GM21825 (cell line): ENCODE measurements at regions not wholly inside any gene's neighbourhood (a gene's known extent, or its start where the extent isn't known, plus 50 kb on each side); places are given as distances from the start of the nearest gene placed in this dataset.

Experiments
- ATAC-seq: cut with Tn5 transposase; IDR thresholded peaks from one replicate; pipeline ENCODE4 v1.9.1; 2021; ENCODE audit warnings: mild to moderate bottlenecking, moderate library complexity; ENCODE audit not compliant: unreplicated experiment

DNA sequence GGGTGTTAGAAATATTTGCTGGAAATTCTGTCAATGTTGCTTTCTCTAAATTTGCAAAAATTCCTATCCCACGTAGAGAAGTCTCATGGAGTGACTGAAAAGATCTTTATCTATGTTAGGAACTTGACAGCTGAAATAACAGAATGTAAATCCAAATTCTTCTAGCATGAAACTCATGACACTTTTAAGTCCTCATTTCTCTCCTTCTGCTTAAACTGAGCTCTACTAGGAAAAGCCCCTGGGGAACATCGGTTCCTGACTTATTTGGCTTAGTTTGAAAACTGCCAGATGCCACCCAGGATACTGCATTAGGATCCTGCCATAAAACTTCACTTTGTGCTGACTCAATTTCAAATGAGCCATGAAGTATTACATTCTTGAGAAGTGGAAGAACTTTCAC, 426.0 kb downstream of the GALC start:
- no peak for ATAC-seq

GRCh38 chr14:87547536-87547935, 445.4 kb downstream of the GALC start:
- ATAC-seq: no peak

- ATAC-seq: no peak
Observed at GRCh38 chr14:87542288-87542687, 450.7 kb downstream of the GALC start.

DNA sequence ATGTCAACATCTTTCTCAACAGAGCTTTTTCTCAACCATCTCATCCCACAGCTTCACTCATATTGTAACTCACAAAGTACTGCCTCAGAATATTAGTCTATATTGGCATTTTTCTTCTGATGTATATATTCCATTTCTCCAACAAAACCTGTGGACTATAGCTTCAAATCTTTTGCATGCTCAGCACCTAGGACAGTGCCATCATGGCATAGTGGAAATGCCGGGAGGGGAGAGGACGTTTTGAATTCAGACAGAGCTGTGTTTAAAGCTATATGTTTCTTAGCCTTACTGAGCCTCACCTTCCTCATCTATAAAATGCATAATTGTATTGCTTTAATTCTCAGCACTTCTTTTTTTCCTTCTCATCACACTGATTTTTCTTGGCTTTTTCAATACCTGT, 452.6 kb downstream of the GALC start:
- ATAC-seq: no peak

- ATAC-seq: no peak
Observed at GRCh38 chr14:87529081-87529480, 463.9 kb downstream of the GALC start.

GRCh38 chr14:87526731-87527130, 466.3 kb downstream of the GALC start:
- no peak for ATAC-seq

- ATAC-seq: no peak
Observed at GRCh38 chr14:87524011-87524410, 469.0 kb downstream of the GALC start.

GRCh38 chr14:87522575-87522974, 470.4 kb downstream of the GALC start:
- ATAC-seq: no peak

GRCh38 chr14:87508333-87508732, 484.6 kb downstream of the GALC start:
- ATAC-seq: no peak

DNA sequence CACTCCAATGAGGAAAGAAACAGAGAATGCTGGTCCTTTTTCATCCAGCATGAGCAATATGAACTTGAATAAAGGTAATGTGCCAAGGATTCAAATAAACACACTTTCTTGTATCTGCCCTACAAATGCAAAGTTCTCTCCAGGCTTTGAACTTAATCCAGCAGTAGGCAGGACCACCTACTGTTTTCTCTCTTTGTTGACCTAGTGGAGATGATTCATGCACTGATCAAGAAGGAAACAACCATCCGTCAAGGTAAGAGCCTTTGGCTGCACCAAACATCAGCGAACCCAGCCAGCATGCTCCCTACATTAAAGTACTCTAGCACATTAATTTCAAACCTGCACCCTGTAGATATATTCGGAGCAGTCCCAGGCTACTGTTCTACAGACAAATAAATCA, 489.3 kb downstream of the GALC start:
- no peak for ATAC-seq

DNA sequence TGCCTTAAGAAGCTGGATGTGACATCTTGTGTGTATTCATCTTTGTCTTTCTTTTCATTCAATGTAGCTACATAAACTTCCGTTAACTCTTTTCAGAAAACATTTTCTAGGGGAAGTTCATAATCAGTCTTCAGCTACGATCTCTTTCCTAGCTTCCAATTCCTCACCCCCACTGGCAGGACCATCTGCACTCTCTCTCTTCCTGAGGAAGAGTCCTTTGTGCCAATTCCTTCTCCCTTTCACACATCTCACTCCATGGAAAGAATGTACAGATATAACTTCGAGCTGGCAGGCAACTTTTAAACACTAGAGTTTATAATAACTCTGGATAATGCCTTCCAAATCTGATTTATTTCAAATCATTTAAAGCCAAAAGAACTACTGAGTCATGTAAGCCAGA, 495.7 kb downstream of the GALC start:
- ATAC-seq: no peak

DNA sequence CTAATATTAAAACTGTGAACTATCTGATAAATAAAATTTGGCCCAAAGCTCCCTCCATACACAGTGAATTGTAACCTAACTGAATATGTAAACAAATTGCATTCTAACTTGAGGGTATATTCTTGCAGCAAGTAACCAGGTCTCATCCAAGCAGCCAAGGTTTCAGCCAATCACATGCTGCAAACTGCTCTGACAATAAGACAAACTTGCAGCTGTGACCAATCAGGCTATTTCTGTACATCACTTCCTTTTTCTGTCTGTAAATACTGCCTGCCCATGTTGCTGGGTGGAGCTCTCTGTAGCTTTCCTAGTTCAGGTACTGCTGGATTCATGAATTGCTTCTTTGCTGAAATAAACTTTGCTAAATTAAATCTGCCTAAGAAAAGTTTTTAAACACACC, 499.0 kb downstream of the GALC start:
- ATAC-seq: no peak

DNA sequence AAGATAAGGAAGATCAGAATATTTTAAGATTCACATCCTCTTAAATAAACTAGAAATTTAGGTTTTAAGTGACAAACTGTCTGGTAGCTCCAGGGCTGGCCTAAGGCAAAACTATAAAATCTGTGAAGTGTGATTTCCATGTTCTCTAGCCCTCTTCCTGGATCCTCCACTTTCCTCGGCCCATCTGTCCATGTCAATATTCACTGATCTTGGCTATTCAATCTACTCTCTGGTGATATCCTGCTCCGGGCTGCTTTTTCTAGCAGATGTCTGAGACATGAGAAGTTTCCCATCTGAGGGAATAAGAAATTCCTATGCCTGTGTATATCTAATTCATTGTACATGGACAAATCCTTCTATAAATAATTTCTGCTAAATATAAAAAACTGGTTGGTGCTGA, 500.4 kb downstream of the GALC start:
- ATAC-seq: no peak

DNA sequence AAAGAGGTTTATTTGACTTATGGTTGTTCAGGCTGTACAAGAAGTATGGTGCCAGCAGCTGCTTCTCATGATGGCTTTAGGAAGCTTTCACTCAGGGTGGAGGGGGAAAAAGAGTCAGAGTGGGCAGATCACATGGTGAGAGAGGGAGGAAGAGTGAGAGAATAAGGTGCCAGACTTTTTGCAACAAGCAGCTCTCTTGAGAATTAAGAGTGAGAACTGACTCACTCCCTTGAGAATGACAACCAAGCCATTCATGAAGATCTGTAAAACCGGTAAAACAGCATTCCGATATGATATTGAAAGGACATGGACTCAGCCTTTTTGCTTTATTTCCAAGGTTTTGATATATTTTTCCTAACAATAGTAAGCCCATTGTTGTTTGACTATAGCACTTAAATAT, 501.2 kb downstream of the GALC start:
- ATAC-seq: no peak

- no peak for ATAC-seq
Observed at GRCh38 chr14:87489196-87489819, 503.7 kb downstream of the GALC start.

DNA sequence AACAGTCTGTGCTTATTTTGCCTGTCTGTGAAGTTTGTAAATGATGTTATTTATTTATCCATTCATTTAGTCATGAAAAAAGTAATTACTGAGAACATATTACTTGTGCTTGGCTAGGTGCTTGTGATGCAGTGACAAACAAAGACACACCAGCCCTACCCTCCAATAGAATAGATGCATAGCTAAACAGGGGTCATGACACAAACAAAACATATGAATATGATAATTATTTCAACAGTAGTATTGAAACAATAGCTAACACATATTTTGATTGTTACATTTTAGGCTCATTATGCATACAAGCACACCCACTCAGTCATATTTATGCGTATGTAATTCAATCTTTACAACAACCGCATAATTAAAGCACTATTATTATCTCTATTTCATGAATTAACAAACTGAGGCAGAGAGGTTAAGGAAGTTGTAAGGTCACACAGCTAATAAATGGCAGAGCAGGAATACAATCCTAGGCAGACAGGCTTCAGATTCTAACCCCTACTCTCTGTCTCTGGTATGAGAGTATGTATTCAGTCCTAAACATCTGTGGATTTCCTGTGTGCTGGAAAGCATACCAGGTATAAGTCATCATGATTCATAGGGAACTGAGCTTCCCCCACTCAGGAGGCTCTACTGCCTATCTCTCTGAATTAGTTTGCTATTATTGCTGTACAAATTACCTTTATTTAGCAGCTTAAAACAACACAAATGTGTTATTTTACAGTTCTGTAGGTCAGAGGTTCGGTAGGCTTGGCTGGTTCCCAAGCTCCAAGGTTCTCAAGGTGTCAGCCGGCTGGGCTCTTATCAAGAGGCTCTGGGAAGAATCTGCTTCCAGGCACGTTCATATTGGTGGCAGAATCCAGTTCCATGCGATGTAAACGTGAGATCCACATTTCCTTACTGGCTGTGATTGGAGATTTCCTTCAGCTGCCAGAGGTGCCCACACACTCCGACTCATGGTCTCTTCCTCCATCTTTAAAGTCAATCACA, 509.4 kb downstream of the GALC start:
- no peak for ATAC-seq

- ATAC-seq: no peak
Observed at GRCh38 chr14:87468531-87468930, 524.5 kb downstream of the GALC start.

DNA sequence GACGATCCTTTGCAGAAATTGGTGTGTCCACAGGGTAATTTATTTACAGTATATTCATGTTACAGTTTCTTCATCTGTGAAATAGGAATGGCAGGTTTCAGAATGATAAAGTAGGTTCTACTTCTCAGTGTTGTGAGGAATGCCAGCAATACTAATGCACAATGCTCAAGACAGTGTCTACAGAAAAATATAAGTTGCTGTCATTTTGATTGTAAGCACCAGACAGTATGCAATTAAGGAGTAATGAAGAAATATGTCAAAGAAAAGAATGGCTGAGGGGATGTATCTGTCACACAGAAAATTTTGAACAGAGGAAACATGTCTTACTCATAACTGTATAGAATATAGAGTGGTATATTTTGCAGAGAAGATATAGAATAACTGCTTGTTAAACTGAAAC, 525.4 kb downstream of the GALC start:
- ATAC-seq: no peak

DNA sequence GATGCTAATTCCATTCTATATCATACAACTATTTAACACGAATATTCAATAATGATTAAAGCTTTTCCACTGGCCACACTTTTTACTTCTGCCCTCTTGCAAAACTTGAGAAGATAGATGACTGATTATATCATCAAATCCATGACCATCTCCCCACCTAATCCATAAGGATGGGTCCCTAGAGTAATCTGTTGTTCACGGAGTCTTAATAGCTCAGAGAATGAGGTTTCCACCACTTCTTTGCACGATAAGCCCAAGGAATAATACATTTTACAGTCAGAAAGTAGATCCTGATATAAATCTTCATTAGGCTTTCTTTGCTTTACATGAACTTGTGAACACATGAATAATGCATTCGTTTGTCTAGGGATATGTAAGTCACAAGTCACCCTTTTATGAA, 527.2 kb downstream of the GALC start:
- ATAC-seq: no peak

DNA sequence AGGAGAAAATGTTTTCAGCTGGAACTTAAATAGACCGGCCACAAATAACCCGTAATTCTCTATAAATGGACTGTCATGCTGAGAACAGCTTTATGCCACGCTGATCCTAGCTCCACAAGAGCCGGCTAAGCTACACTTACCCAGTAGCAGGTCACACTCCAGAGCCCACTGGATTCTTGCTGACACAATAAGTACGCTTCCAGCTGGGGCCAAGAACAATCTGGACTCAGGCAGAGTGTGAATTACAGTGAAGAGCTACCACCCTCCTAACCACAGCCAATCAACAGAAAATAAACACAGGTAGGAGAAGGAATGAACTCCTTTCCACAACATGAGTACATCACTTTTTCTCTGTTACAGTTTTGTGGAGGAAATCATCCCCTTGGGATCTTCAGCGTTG, 531.3 kb downstream of the GALC start:
- no peak for ATAC-seq

- no peak for ATAC-seq
Observed at GRCh38 chr14:87457720-87458119, 535.3 kb downstream of the GALC start.

DNA sequence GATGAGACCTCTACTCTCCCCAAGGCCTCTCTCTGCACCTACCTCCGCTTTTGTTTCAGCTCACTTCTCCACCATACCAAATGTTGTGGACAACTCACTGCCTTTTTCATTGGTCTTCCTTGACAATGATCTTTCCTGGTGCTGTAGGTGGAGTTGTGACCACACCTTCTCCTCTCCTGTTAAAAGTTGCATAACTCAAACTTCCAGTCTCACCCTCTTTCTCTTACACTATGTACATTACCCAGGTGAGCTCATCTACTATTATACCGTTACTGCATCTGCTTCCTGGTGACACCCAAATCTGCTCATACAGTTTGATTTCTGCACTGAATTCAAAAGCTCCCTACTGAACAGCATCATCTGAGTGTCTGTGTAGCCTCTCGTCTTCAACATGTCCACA, 542.8 kb downstream of the GALC start:
- no peak for ATAC-seq
